Retinal pigment epithelial cell (primary cell): ENCODE measurements at regions not wholly inside any gene's neighbourhood (a gene's known extent, or its start where the extent isn't known, plus 50 kb on each side); places are given as distances from the start of the nearest gene placed in this dataset.

Experiments
- DNase-seq: peaks from one replicate; pipeline ENCODE4 v3.0.0-alpha.2; 2010; ENCODE audit warnings: low read depth
- H3K4me3 ChIP-seq: 2 replicates; pipeline ENCODE4 v1.5.1; 2011; ENCODE audit warnings: mild to moderate bottlenecking, low read length, control low read depth, moderate library complexity
- TF ChIP-seq, protein P1 (sequence below): conservative IDR thresholded peaks from 2 replicates; pipeline ENCODE4 v1.5.1; 2011; ENCODE audit warnings: low read depth, low read length, control low read depth, inconsistent platforms

DNA sequence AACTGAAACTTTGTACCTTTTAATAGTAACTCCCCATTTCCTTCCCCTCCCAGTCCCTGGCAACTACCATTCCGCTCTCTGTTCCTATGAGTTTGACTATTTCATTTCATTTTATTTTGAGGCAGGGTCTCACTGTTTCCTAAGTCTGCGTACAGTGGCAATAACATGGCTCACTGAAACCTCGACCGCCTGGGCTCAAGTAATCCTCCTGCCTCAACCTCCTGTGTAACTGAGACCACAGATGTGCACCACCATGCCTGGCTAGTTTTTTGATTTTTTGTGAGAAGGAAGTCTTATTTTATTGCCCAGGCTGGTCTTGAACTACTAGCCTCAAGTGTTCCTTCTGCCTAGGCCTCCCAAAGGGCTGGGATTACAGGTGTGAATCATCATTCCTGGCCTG is 808.1 kb downstream of the CDH11 start:
- H3K4me3 ChIP-seq: no peak overlapping the region
- TF ChIP-seq, protein P1, sequence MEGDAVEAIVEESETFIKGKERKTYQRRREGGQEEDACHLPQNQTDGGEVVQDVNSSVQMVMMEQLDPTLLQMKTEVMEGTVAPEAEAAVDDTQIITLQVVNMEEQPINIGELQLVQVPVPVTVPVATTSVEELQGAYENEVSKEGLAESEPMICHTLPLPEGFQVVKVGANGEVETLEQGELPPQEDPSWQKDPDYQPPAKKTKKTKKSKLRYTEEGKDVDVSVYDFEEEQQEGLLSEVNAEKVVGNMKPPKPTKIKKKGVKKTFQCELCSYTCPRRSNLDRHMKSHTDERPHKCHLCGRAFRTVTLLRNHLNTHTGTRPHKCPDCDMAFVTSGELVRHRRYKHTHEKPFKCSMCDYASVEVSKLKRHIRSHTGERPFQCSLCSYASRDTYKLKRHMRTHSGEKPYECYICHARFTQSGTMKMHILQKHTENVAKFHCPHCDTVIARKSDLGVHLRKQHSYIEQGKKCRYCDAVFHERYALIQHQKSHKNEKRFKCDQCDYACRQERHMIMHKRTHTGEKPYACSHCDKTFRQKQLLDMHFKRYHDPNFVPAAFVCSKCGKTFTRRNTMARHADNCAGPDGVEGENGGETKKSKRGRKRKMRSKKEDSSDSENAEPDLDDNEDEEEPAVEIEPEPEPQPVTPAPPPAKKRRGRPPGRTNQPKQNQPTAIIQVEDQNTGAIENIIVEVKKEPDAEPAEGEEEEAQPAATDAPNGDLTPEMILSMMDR: no peak
- no peak for DNase-seq

DNA sequence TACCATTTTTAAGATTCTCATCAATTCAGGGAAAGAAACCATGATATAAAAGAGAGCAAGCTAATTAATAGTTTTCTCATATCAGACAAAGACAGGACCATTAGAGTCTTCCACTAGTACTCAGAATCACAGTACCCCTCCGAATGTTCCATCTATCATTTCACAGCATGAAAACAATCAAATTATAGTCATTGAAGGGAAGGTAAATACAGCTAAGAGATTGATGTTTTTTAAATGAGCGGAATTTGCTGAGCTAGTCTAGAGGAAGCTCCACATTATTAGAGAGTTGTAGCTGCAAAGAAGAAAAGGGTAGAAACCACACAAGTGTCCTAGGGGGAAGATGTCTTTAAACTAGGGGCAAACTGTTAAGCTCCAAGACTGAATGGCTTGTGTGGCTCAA is 808.9 kb downstream of the CDH11 start:
- no peak overlapping the region for H3K4me3 ChIP-seq
- TF ChIP-seq, protein P1: no peak
- no peak for DNase-seq

DNA sequence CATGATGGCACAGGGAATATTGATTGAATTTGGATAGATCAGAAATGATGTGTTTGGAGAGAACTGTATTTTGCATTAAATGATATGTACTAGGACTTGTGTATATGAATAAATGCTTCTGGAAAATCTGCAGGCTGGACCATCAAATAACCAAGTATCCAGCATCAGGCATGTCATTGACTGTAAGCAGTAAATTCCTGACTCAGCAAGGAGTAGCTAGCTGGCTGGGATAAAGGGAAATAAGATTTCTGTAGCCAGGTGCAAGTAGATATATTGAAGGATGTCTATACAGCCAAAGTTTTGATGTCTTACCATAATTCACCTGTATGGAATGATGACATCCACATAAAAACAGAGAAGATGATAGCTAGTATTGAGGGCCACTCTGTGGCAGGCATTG is 809.6 kb downstream of the CDH11 start:
- H3K4me3 ChIP-seq: no peak overlapping the region
- TF ChIP-seq, protein P1: no peak
- no peak for DNase-seq

DNA sequence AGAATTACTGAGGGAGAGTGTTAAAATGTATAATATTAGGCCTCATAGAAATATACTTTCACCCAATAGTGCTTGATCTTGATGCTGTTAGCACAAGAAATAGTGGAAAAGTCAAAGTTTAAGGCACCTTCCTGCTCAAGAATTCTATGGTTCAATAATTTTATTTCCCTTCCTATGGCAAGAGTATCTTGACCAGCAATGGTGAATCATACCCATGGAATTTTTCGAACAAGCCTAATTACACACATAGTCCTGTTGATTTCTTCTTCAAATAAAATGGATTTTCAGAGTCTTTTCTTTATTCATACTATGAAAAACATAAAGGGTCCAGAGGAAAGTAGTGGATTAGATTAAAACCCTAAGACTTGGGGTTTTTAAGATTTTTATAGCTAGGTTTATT is 810.6 kb downstream of the CDH11 start:
- no peak overlapping the region for H3K4me3 ChIP-seq
- TF ChIP-seq, protein P1: no peak

DNA sequence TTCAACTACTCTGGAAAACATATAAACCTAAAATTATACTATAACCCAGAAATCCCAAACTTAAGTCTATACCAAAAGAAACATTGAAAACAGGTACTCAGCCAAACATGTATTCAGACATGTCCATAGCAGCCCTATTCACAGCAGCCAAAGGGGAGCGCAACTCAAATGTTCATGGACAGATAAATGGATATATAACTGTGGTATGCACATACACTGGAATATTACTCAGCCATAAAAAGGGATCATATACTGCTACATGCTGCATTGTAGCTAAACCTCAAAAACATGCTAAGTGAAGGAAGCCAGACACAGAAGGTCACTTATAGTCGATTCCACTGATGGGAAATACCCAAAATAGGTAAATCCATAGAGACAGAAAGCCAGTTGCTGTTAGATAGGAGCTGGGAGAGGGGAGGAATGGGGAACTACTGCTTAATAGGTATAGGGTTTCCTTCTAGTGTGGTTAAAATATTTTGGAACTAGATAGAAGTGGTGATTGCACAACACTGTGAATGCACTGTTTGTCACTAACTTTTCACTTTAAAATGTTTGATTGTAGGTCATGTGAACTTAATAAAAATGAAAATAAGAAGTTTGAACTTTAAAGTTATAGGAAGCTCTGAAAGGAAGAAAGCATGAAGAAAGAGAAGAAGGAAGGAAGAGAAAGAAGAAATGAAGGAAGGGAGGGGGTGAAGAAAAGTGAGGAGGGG is 812.3 kb downstream of the CDH11 start:
- DNase-seq: no peak
- TF ChIP-seq, protein P1: no peak
- no peak overlapping the region for H3K4me3 ChIP-seq

More for the DNA sequence above, 810.6 kb downstream of the CDH11 start:
- DNase-seq: no peak

DNA sequence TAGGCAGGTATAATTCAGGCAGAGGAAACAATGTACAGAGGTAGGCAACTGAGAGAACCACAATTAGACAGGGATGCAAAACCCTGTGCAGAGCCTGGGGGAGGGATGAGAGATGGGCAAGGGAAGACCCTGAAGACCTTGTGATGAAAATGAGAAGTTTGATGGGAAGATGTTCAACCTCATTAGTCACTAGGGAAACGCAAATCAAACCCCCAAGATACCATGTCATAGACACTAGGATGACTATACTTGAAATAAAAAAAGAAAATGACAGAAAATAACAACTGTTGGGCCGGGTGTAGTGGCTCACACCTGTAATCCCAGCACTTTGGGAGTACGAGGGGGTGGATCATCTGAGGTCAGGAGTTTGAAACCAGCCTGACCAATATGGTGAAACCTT is 813.1 kb downstream of the CDH11 start:
- no peak for DNase-seq
- TF ChIP-seq, protein P1: no peak
- H3K4me3 ChIP-seq: no peak overlapping the region

DNA sequence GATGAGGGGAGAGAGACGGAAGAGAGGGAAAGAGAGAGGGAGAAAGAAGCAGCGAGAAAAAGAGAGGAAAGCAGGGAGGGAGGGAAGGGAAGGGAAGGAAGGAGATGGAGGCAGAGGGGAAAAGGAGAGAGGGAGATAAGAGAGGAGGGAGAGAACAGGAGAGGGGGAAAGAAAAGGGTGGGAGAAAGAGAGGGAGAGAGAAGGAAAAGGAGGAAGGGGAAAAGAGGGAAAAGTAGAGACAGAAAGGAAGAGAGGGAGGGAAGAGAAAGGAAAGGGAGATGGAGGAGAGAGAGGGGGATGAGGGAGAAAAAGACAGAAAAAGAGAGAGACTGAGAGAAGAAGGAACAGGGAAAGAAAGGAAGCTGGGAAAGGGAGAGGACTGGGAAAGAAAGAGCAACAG is 814.4 kb downstream of the CDH11 start:
- TF ChIP-seq, protein P1: no peak

More for the DNA sequence above, 814.4 kb downstream of the CDH11 start:
- H3K4me3 ChIP-seq: no peak overlapping the region
- no peak for DNase-seq
